ENCODE measurements at regions not wholly inside any gene's neighbourhood (a gene's known extent, or its start where the extent isn't known, plus 50 kb on each side); places are given as distances from the start of the nearest gene placed in this dataset.

- Histone ChIP-seq H3K4me3 (no peak overlapping the region), H3K9ac (ENCODE audit: low read depth in 2 of 2, low read length in 2 of 2) (no peak overlapping the region), H3K27ac (no peak overlapping the region), H3K27me3 (no peaks in the 10 kb centered on the region), H3K36me3 (no peaks in the 10 kb centered on the region), H3K4me1 (no peaks in the 10 kb centered on the region), H3K9me3 (no peaks in the 10 kb centered on the region)
- intact Hi-C loops (cut with DNase I): no loop called here
- TF ChIP-seq CTCF (IDR thresholded peaks at IDR 0.05): no peak
- DNase-seq: no peak
These were observed 167.8 kb downstream of the NRP2 start for GRCh38 chr2:205850132-205850531.

GRCh38 chr2:205849136-205849535 lies 166.8 kb downstream of the NRP2 start:
- Histone ChIP-seq H3K4me3 (no peak overlapping the region), H3K9ac (ENCODE audit: low read depth in 2 of 2, low read length in 2 of 2) (no peak overlapping the region), H3K27me3 (no peaks in the 10 kb centered on the region), H3K36me3 (no peaks in the 10 kb centered on the region), H3K4me1 (no peaks in the 10 kb centered on the region), H3K9me3 (no peaks in the 10 kb centered on the region), H3K27ac (no peak overlapping the region)
- intact Hi-C loops (cut with DNase I): no loop called here
- DNase-seq: no peak
- TF ChIP-seq CTCF (IDR thresholded peaks at IDR 0.05): no peak

GRCh38 chr2:205848601-205849000 lies 166.3 kb downstream of the NRP2 start:
- intact Hi-C loops (cut with DNase I): no loop called here
- no peak overlapping the region for H3K9ac ChIP-seq (ENCODE audit: low read depth in 2 of 2, low read length in 2 of 2)

More at GRCh38 chr2:205848601-205849000, 166.3 kb downstream of the NRP2 start:
- H3K4me1 ChIP-seq: no peaks in the 10 kb centered on the region
- no peak for TF ChIP-seq CTCF (IDR thresholded peaks at IDR 0.05)
- H3K36me3 ChIP-seq: no peaks in the 10 kb centered on the region
- no peak overlapping the region for H3K4me3 ChIP-seq
- DNase-seq: no peak
- no peaks in the 10 kb centered on the region for H3K9me3 ChIP-seq
- no peaks in the 10 kb centered on the region for H3K27me3 ChIP-seq
- H3K27ac ChIP-seq: no peak overlapping the region

All from colonic mucosa (tissue), 4 donors.